PFSK-1 (cell line): ENCODE measurements at regions not wholly inside any gene's neighbourhood (a gene's known extent, or its start where the extent isn't known, plus 50 kb on each side); places are given as distances from the start of the nearest gene placed in this dataset.

Experiments
- FOXP2 ChIP-seq: optimal IDR thresholded peaks from 2 replicates; pipeline ENCODE3; 2011; ENCODE audit warnings: borderline replicate concordance, control low read depth, inconsistent platforms; ENCODE audit not compliant: insufficient read depth; ENCODE audit errors: extremely low read length, extremely low read depth
- POLR2AphosphoS5 ChIP-seq: IDR thresholded peaks from 2 replicates; pipeline ENCODE4 v1.6.1; 2012; ENCODE audit warnings: low read depth, mild to moderate bottlenecking, control low read depth, low read length, moderate library complexity
- SIN3A ChIP-seq: IDR thresholded peaks from 2 replicates; pipeline ENCODE4 v1.6.1; 2012; ENCODE audit warnings: mild to moderate bottlenecking, low read length, moderate library complexity, borderline replicate concordance; ENCODE audit not compliant: insufficient read depth
- TAF1 ChIP-seq: IDR thresholded peaks from 2 replicates; pipeline ENCODE4 v1.6.1; 2012; ENCODE audit warnings: low read length, control low read depth, borderline replicate concordance; ENCODE audit not compliant: insufficient read depth
- TF ChIP-seq, protein P1 (sequence below), 2 experiments: IDR thresholded peaks; 2 replicates each; pipeline versions ENCODE4 v1.6.1 to v1.8.0; 2011 to 2012; ENCODE audit warnings: low read depth in 2 of 2, low read length in 2 of 2, control low read depth in 1 of 2, inconsistent platforms in 1 of 2, mild to moderate bottlenecking in 1 of 2, moderate library complexity in 1 of 2; ENCODE audit not compliant: insufficient read depth in 1 of 2

DNA sequence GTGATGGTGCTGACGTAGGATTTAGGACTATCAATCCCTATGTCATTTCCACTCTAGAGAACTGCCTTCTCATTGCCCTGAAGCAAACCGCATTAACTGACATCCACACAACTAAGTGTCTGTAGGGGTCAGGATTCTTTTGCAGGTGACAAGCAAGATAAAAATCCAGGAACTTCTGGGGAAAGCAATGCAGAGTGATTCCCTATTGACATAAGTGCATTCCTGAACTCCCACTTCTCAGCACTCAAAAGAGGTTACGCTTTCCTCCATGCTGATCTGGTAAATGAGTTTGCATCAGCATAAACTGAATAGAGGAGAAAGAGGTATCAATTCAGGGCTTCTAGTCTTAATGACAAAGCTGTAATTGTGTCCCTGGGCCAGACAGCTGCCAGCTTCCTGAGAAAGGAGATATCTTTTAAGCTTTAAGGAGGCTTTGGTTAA is 224.6 kb upstream of the ISX start:
- no peak for TF ChIP-seq FOXP2
- no peak for TF ChIP-seq SIN3A
- TF ChIP-seq, protein P1, sequence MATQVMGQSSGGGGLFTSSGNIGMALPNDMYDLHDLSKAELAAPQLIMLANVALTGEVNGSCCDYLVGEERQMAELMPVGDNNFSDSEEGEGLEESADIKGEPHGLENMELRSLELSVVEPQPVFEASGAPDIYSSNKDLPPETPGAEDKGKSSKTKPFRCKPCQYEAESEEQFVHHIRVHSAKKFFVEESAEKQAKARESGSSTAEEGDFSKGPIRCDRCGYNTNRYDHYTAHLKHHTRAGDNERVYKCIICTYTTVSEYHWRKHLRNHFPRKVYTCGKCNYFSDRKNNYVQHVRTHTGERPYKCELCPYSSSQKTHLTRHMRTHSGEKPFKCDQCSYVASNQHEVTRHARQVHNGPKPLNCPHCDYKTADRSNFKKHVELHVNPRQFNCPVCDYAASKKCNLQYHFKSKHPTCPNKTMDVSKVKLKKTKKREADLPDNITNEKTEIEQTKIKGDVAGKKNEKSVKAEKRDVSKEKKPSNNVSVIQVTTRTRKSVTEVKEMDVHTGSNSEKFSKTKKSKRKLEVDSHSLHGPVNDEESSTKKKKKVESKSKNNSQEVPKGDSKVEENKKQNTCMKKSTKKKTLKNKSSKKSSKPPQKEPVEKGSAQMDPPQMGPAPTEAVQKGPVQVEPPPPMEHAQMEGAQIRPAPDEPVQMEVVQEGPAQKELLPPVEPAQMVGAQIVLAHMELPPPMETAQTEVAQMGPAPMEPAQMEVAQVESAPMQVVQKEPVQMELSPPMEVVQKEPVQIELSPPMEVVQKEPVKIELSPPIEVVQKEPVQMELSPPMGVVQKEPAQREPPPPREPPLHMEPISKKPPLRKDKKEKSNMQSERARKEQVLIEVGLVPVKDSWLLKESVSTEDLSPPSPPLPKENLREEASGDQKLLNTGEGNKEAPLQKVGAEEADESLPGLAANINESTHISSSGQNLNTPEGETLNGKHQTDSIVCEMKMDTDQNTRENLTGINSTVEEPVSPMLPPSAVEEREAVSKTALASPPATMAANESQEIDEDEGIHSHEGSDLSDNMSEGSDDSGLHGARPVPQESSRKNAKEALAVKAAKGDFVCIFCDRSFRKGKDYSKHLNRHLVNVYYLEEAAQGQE (IDR thresholded peaks at IDR 0.05; ENCODE audit: insufficient read depth in 1 of 2, low read depth in 2 of 2, low read length in 2 of 2): no peak
- TF ChIP-seq TAF1: no peak
- TF ChIP-seq POLR2AphosphoS5: no peak

DNA sequence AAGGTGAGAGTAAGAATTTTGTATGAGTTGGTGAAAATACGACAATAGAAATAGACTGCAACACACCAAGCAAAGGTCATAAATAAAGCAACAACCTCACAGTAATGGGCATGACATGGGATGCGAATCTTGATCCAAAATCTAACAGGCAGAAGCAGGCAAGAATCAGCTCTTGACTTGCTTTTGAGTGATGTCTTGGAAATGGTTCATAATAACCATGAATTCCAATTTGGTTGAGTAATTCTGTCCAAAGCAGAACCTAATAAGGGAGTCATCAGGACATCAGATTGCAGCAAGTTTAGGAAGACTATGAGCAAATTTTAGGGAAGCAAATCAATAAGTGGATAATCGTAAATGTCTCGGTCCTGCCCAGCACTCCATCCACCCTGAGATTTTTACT is 224.0 kb upstream of the ISX start:
- TF ChIP-seq, protein P1 (IDR thresholded peaks at IDR 0.05; ENCODE audit: insufficient read depth in 1 of 2, low read depth in 2 of 2, low read length in 2 of 2): no peak
- no peak for TF ChIP-seq FOXP2
- no peak for TF ChIP-seq POLR2AphosphoS5
- no peak for TF ChIP-seq SIN3A
- TF ChIP-seq TAF1: no peak

DNA sequence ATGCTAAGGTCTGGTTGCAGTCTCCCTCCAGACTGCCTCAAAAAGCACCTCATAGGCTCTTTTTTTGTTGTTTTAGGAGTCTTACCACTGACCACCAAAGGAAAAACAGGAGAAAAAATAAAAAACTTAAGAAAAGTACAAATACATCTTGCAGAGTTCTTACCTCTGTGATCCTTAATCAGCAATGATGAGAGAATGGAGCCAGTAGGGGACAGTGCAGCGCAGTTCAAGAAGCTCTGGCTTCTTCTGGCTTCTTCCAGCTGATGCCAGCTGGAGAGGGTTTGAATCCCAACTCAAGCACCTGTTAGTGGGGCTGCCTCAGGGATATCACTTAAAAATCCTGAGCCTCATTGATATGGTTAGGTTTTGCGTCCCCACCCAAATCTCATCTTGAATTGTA is 223.3 kb upstream of the ISX start:
- TF ChIP-seq SIN3A: no peak
- TF ChIP-seq, protein P1 (IDR thresholded peaks at IDR 0.05; ENCODE audit: insufficient read depth in 1 of 2, low read depth in 2 of 2, low read length in 2 of 2): no peak
- TF ChIP-seq POLR2AphosphoS5: no peak
- no peak for TF ChIP-seq FOXP2
- no peak for TF ChIP-seq TAF1

DNA sequence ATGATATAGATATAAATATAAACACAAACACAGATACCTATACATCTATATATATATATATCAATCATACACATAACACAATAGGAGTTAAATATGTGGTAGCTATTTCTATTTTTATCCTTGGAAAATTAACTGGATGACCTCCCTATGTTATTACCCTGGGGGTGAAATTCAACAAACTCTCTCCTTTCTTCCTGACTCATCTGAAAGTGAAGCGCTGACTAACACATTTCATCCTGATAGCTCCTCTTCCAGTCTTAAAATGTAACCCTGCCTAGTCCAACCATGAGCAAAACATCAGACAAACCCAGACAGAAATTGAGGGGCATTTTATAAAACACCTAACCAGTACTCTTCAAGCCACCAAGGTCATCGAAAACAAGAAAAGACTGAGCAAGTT is 220.6 kb upstream of the ISX start:
- TF ChIP-seq SIN3A: no peak
- TF ChIP-seq, protein P1 (IDR thresholded peaks at IDR 0.05; ENCODE audit: insufficient read depth in 1 of 2, low read depth in 2 of 2, low read length in 2 of 2): no peak
- no peak for TF ChIP-seq POLR2AphosphoS5

DNA sequence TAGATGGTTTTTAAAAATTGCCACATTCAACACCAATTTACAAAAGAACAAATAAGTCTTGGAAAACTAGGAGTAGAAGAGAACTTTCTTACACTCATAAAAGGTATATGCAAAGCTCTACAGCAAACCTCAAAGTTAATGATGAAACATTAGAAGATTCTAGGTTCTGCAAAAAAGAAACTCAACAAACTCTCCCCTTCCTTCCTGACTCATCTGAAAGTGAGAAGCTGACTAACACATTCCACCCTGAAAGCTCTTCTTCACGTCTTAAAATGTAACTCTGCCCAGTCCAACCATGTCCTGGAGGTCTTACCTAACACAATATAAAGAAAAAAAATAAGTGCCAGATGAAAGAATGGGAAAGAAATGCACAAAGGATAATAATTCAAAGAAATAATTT is 218.9 kb upstream of the ISX start:
- no peak for TF ChIP-seq POLR2AphosphoS5
- TF ChIP-seq FOXP2: no peak
- TF ChIP-seq SIN3A: no peak
- TF ChIP-seq TAF1: no peak
- TF ChIP-seq, protein P1 (IDR thresholded peaks at IDR 0.05; ENCODE audit: insufficient read depth in 1 of 2, low read depth in 2 of 2, low read length in 2 of 2): no peak
